ENCODE measurements at regions not wholly inside any gene's neighbourhood (a gene's known extent, or its start where the extent isn't known, plus 50 kb on each side); places are given as distances from the start of the nearest gene placed in this dataset.

DNA sequence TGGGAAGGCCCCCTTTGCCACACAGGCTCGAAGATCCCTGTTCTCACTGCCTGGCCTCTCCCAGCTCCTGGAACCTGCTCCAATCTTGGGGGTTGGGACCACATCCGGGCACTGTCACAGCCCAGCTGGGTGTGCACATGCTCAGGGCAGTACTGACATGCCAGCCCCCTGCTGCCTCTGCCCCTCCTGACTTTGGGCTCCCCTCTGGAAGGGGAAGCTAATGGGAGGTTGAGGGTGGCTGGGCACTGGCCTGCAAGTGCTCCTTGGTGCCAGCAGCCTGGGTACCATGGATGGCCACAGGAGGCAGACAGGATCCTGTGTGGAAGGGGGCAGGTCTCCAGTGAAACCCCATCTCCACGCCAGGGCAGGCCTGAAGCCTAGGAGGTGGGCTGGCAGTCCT, 126.1 kb upstream of the NOL4 start:
- no peak for TF ChIP-seq GATA3 (IDR thresholded peaks at IDR 0.05; ENCODE audit: low read depth, low read length)
- TF ChIP-seq GATA2 (IDR thresholded peaks at IDR 0.05; ENCODE audit: low read depth, low read length) = no peak
